MM.1S (cell line): ENCODE measurements at regions not wholly inside any gene's neighbourhood (a gene's known extent, or its start where the extent isn't known, plus 50 kb on each side); places are given as distances from the start of the nearest gene placed in this dataset.

Source experiments
- DNase-seq: peaks from one replicate; pipeline ENCODE4 v3.0.0-alpha.2; 2015
- H2AFZ ChIP-seq: fragments of 300-600 bp; sonication (generic); 2 replicates; pipeline ENCODE4 v1.6.0; 2016; ENCODE audit warnings: antibody characterized with exemption, low read length
- H3F3A ChIP-seq: fragments of 300-600 bp; sonication (generic); 2 replicates; pipeline ENCODE4 v1.6.1; 2016; ENCODE audit warnings: mild to moderate bottlenecking, antibody characterized with exemption, low read length, moderate library complexity, mixed read lengths; ENCODE audit not compliant: insufficient read depth
- H3K27ac ChIP-seq: fragments of 300-600 bp; sonication (generic); 2 replicates; pipeline ENCODE4 v1.5.1; 2016; ENCODE audit warnings: mild to moderate bottlenecking, low read length
- H3K27me3 ChIP-seq: fragments of 300-600 bp; sonication (generic); replicated peaks from 2 replicates; pipeline ENCODE4 v1.6.0; 2016; ENCODE audit warnings: low read length; ENCODE audit not compliant: insufficient read depth
- H3K36me3 ChIP-seq: fragments of 300-600 bp; sonication (generic); replicated peaks from 2 replicates; pipeline ENCODE4 v1.6.1; 2016; ENCODE audit warnings: mild to moderate bottlenecking, low read length, mixed read lengths; ENCODE audit not compliant: insufficient read depth
- H3K4me1 ChIP-seq: fragments of 300-600 bp; sonication (generic); 2 replicates; pipeline ENCODE4 v1.6.1; 2016; ENCODE audit warnings: low read length, mixed read lengths
- H3K4me2 ChIP-seq: fragments of 300-600 bp; sonication (generic); 2 replicates; pipeline ENCODE4 v1.6.0; 2016; ENCODE audit warnings: low read depth, low read length
- H3K4me3 ChIP-seq: fragments of 300-600 bp; sonication (generic); 2 replicates; pipeline ENCODE4 v1.5.1; 2016; ENCODE audit warnings: low read length, mixed read lengths
- H3K79me2 ChIP-seq: fragments of 300-600 bp; sonication (generic); 2 replicates; pipeline ENCODE4 v1.6.1; 2016; ENCODE audit warnings: mixed run types, low read length, mixed read lengths
- H3K9ac ChIP-seq: fragments of 300-600 bp; sonication (generic); 2 replicates; pipeline ENCODE4 v1.6.1; 2016; ENCODE audit warnings: low read length, mixed read lengths
- H3K9me2 ChIP-seq: fragments of 300-600 bp; sonication (generic); replicated peaks from 2 replicates; pipeline ENCODE4 v1.6.1; 2016; ENCODE audit warnings: mild to moderate bottlenecking, low read length, mixed read lengths; ENCODE audit not compliant: insufficient read depth
- H3K9me3 ChIP-seq: fragments of 300-600 bp; sonication (generic); replicated peaks from 2 replicates; pipeline ENCODE4 v1.6.1; 2016; ENCODE audit warnings: mild to moderate bottlenecking, low read length, mixed read lengths; ENCODE audit not compliant: insufficient read depth
- H4K20me1 ChIP-seq: fragments of 300-600 bp; sonication (generic); 2 replicates; pipeline ENCODE4 v1.6.1; 2016; ENCODE audit warnings: mild to moderate bottlenecking, low read length, moderate library complexity, mixed read lengths; ENCODE audit not compliant: insufficient read depth
- CTCF ChIP-seq: fragments of 300-600 bp; sonication (generic); IDR thresholded peaks from 2 replicates; pipeline ENCODE4 v1.5.1; 2016; ENCODE audit warnings: antibody characterized with exemption, low read length, mixed read lengths
- EZH2 ChIP-seq: fragments of 300-600 bp; sonication (generic); optimal IDR thresholded peaks from 2 replicates; pipeline ENCODE3; 2017; ENCODE audit warnings: low read depth, mild to moderate bottlenecking, antibody characterized with exemption, low read length, mixed read lengths
- EZH2phosphoT487 ChIP-seq: fragments of 300-600 bp; sonication (generic); IDR thresholded peaks from 2 replicates; pipeline ENCODE4 v1.6.1; 2018; ENCODE audit warnings: antibody characterized with exemption, low read length

- Histone ChIP-seq H3K4me2 (no peak overlapping the region), H3K36me3 (no peaks in the 10 kb centered on the region), H3K4me3 (no peak overlapping the region), H3K27me3 (no peaks in the 10 kb centered on the region), H2AFZ (no peak overlapping the region), H3K4me1 (no peaks in the 10 kb centered on the region), H3K9me2 (no peaks in the 10 kb centered on the region), H4K20me1 (no peaks in the 10 kb centered on the region), H3K79me2 (no peaks in the 10 kb centered on the region), H3K9ac (no peak overlapping the region), H3K27ac (no peak overlapping the region), H3F3A (no peaks in the 10 kb centered on the region), H3K9me3 (no peaks in the 10 kb centered on the region)
- TF ChIP-seq EZH2 (no peak), CTCF (no peak), EZH2phosphoT487 (no peak)
- DNase-seq, result no peak
These were observed 67.9 kb upstream of the TMEM132D start for GRCh38 chr12:129971721-129972120.

GRCh38 chr12:129973236-129973961 lies 69.6 kb upstream of the TMEM132D start:
- no peaks in the 10 kb centered on the region for H3K9me3 ChIP-seq
- no peaks in the 10 kb centered on the region for H3K4me1 ChIP-seq
- no peaks in the 10 kb centered on the region for H4K20me1 ChIP-seq
- H3K4me3 ChIP-seq, result no peak overlapping the region
- no peak overlapping the region for H3K4me2 ChIP-seq
- H3K27me3 ChIP-seq, result no peaks in the 10 kb centered on the region
- no peak for TF ChIP-seq EZH2
- no peak for TF ChIP-seq EZH2phosphoT487
- TF ChIP-seq CTCF, result no peak
- H3F3A ChIP-seq, result no peaks in the 10 kb centered on the region
- H3K79me2 ChIP-seq, result no peaks in the 10 kb centered on the region
- H3K27ac ChIP-seq, result no peak overlapping the region
- H3K9ac ChIP-seq, result no peak overlapping the region
- H2AFZ ChIP-seq, result no peak overlapping the region
- H3K9me2 ChIP-seq, result no peaks in the 10 kb centered on the region
- H3K36me3 ChIP-seq, result no peaks in the 10 kb centered on the region
- DNase-seq, result no peak

DNA sequence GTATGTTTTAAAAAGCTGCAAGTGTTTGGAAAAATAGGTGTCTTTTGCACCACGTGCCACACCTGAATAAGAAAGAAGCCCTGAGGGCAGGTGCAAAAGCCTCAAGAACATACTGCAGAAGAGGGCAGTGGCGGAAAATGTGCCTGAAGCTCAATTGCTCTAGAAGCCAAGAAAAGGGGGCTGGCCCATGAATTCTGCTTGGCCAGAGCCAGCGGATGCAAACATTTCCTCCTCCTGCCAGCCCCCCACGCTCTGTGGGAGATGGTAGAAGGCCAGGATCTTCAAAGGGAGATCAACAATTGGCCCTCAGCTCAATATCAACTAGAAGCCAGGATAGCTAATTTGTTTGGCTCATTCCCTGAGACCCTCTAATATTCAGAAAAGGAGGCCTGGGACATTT lies 80.3 kb upstream of the TMEM132D start:
- no peaks in the 10 kb centered on the region for H3K79me2 ChIP-seq
- no peaks in the 10 kb centered on the region for H3K9me2 ChIP-seq
- TF ChIP-seq EZH2phosphoT487 (no peak), CTCF (no peak), EZH2 (no peak)
- H3K9me3 ChIP-seq, result no peaks in the 10 kb centered on the region
- no peak overlapping the region for H3K4me3 ChIP-seq
- no peak overlapping the region for H3K9ac ChIP-seq
- H3K4me2 ChIP-seq, result no peak overlapping the region
- H3F3A ChIP-seq, result no peaks in the 10 kb centered on the region
- no peak overlapping the region for H2AFZ ChIP-seq
- no peaks in the 10 kb centered on the region for H3K36me3 ChIP-seq
- no peaks in the 10 kb centered on the region for H3K4me1 ChIP-seq
- H3K27ac ChIP-seq, result no peak overlapping the region
- no peaks in the 10 kb centered on the region for H3K27me3 ChIP-seq
- no peaks in the 10 kb centered on the region for H4K20me1 ChIP-seq
- DNase-seq, result no peak
